Esophagus muscularis mucosa (tissue), 3 donors: ENCODE measurements at regions not wholly inside any gene's neighbourhood (a gene's known extent, or its start where the extent isn't known, plus 50 kb on each side); places are given as distances from the start of the nearest gene placed in this dataset.

Experiments
- POLR2A ChIP-seq: fragments of 450-650 bp; IDR thresholded peaks from one replicate; pipeline ENCODE4 v1.6.1; 2017; ENCODE audit warnings: antibody characterized with exemption, moderate library complexity, mild to moderate bottlenecking, low read depth
- TF ChIP-seq, protein P1 (sequence below), 3 experiments: fragments of 200-600 bp in 2 of 3; fragments of 450-650 bp in 1 of 3; sonication (generic) in 2 of 3; IDR thresholded peaks; one replicate each; pipeline ENCODE4 v1.5.1; 2017 to 2019; ENCODE audit warnings: antibody characterized with exemption in 3 of 3, mild to moderate bottlenecking in 2 of 3, moderate library complexity in 1 of 3

GRCh38 chr1:91603409-91603808, 102.8 kb downstream of the CDC7 start:
- TF ChIP-seq POLR2A, result no peak
- TF ChIP-seq, protein P1, sequence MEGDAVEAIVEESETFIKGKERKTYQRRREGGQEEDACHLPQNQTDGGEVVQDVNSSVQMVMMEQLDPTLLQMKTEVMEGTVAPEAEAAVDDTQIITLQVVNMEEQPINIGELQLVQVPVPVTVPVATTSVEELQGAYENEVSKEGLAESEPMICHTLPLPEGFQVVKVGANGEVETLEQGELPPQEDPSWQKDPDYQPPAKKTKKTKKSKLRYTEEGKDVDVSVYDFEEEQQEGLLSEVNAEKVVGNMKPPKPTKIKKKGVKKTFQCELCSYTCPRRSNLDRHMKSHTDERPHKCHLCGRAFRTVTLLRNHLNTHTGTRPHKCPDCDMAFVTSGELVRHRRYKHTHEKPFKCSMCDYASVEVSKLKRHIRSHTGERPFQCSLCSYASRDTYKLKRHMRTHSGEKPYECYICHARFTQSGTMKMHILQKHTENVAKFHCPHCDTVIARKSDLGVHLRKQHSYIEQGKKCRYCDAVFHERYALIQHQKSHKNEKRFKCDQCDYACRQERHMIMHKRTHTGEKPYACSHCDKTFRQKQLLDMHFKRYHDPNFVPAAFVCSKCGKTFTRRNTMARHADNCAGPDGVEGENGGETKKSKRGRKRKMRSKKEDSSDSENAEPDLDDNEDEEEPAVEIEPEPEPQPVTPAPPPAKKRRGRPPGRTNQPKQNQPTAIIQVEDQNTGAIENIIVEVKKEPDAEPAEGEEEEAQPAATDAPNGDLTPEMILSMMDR (IDR thresholded peaks at IDR 0.05), result no peak
